ENCODE measurements at regions not wholly inside any gene's neighbourhood (a gene's known extent, or its start where the extent isn't known, plus 50 kb on each side); places are given as distances from the start of the nearest gene placed in this dataset.

- H3K79me2 ChIP-seq (ENCODE audit: insufficient read depth), result no peaks in the 10 kb centered on the region
- no peaks in the 10 kb centered on the region for H3K4me1 ChIP-seq (ENCODE audit: control insufficient read depth in 1 of 2, insufficient read depth in 2 of 2, low read depth in 1 of 2, low read length in 1 of 2)
- no peaks in the 10 kb centered on the region for H4K20me1 ChIP-seq (ENCODE audit: insufficient read depth)
- no peak overlapping the region for H3K4me3 ChIP-seq (ENCODE audit: low read depth in 2 of 2, low read length in 1 of 2)
- no peak overlapping the region for H3K9ac ChIP-seq
- DNase-seq, result no peak
- TF ChIP-seq RXRA (IDR thresholded peaks at IDR 0.05; ENCODE audit: borderline replicate concordance, low read depth) (no peak), FOXJ3 (CRISPR knock-in tag; IDR thresholded peaks at IDR 0.05) (no peak), MEF2A (IDR thresholded peaks at IDR 0.05; ENCODE audit: borderline replicate concordance, low read depth) (no peak), NFIC (IDR thresholded peaks at IDR 0.05; ENCODE audit: borderline replicate concordance) (no peak), POLR2AphosphoS5 (IDR thresholded peaks at IDR 0.05; ENCODE audit: low read depth, low read length) (no peak), CHD2 (IDR thresholded peaks at IDR 0.05; ENCODE audit: low read length, partially characterized antibody) (no peak), RCOR1 (IDR thresholded peaks at IDR 0.05; ENCODE audit: low read length) (no peak), RFX5 (IDR thresholded peaks at IDR 0.05; ENCODE audit: low read length) (no peak), YY1 (IDR thresholded peaks at IDR 0.05; ENCODE audit: low read depth) (no peak), USF2 (IDR thresholded peaks at IDR 0.05; ENCODE audit: borderline replicate concordance, low read depth, low read length) (no peak), RAD21 (IDR thresholded peaks at IDR 0.05; ENCODE audit: low read length) (no peak), ZBTB33 (IDR thresholded peaks at IDR 0.05; ENCODE audit: borderline replicate concordance, low read depth) (no peak), MXI1 (IDR thresholded peaks at IDR 0.05; ENCODE audit: low read depth, low read length) (no peak), EZH2phosphoT487 (IDR thresholded peaks at IDR 0.05; ENCODE audit: borderline replicate concordance, low read depth) (no peak), FOXM1 (IDR thresholded peaks at IDR 0.05; ENCODE audit: low read depth) (no peak)
- TF ChIP-seq, protein P1, sequence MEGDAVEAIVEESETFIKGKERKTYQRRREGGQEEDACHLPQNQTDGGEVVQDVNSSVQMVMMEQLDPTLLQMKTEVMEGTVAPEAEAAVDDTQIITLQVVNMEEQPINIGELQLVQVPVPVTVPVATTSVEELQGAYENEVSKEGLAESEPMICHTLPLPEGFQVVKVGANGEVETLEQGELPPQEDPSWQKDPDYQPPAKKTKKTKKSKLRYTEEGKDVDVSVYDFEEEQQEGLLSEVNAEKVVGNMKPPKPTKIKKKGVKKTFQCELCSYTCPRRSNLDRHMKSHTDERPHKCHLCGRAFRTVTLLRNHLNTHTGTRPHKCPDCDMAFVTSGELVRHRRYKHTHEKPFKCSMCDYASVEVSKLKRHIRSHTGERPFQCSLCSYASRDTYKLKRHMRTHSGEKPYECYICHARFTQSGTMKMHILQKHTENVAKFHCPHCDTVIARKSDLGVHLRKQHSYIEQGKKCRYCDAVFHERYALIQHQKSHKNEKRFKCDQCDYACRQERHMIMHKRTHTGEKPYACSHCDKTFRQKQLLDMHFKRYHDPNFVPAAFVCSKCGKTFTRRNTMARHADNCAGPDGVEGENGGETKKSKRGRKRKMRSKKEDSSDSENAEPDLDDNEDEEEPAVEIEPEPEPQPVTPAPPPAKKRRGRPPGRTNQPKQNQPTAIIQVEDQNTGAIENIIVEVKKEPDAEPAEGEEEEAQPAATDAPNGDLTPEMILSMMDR (IDR thresholded peaks at IDR 0.05), result no peak
- H2AFZ ChIP-seq (ENCODE audit: low read depth), result no peak overlapping the region
- no peaks in the 10 kb centered on the region for H3K9me3 ChIP-seq
- H3K4me2 ChIP-seq, result no peak overlapping the region
- no peak overlapping the region for H3K27ac ChIP-seq (ENCODE audit: low read depth in 2 of 2, low read length in 1 of 2)
- no peaks in the 10 kb centered on the region for H3K27me3 ChIP-seq (ENCODE audit: insufficient read depth)
- no peaks in the 10 kb centered on the region for H3K9me2 ChIP-seq
- POLR2A ChIA-PET, result no interaction called here
- no peaks in the 10 kb centered on the region for H3K36me3 ChIP-seq (replicated peaks in 1 of 2; ENCODE audit: control insufficient read depth in 1 of 2, insufficient read depth in 2 of 2, low read length in 1 of 2)
- WGBS (ENCODE audit: low lambda C conversion rate), result 61% methylated on average over 2 of the region's 2 CpGs
- CTCF ChIA-PET, result interaction anchor here (1.8 kb wide), 1 partner anchor 42 kb away, joined by 5 read pairs; no protein-coding TSS in a partner anchor
- no peaks in the 10 kb centered on the region for H3F3A ChIP-seq (replicated peaks; ENCODE audit: insufficient read depth)
Measured at GRCh38 chr2:183291436-183291835, 167.2 kb downstream of the NUP35 start.

All from SK-N-SH (cell line).